ENCODE measurements at regions not wholly inside any gene's neighbourhood (a gene's known extent, or its start where the extent isn't known, plus 50 kb on each side); places are given as distances from the start of the nearest gene placed in this dataset.

- no peak for DNase-seq
These were observed 1560.4 kb downstream of the OTOL1 start for GRCh38 chr3:163056874-163057497.

- no peak for DNase-seq
These were observed 1561.6 kb downstream of the OTOL1 start for GRCh38 chr3:163058031-163058854.

GRCh38 chr3:163071713-163072112, 1575.1 kb downstream of the OTOL1 start:
- no peak for DNase-seq
